NCI-H128 (cell line): ENCODE measurements at regions not wholly inside any gene's neighbourhood (a gene's known extent, or its start where the extent isn't known, plus 50 kb on each side); places are given as distances from the start of the nearest gene placed in this dataset.
"Not testable (repeated sequence)": the region's sequence is repeated elsewhere in the genome, so short reads cannot be mapped to it uniquely, and the experiment has no call there.

Source experiments
- DNase-seq: peaks from one replicate; lab custom pipeline; 2025; ENCODE audit not compliant: unreplicated experiment; lab: John Stamatoyannopoulos, UW

GRCh38 chr14:30064454-30064853 is 136.8 kb upstream of the PRKD1 start:
- DNase-seq = no peak

GRCh38 chr14:30069536-30069935 is 141.9 kb upstream of the PRKD1 start:
- DNase-seq = no peak

GRCh38 chr14:30072454-30072853 is 144.8 kb upstream of the PRKD1 start:
- not testable (repeated sequence) for DNase-seq

GRCh38 chr14:30077946-30078345 is 150.3 kb upstream of the PRKD1 start:
- no peak for DNase-seq

- DNase-seq = no peak
Measured at GRCh38 chr14:30078811-30079402, 151.3 kb upstream of the PRKD1 start.

GRCh38 chr14:30082486-30082885 is 154.8 kb upstream of the PRKD1 start:
- DNase-seq = no peak

GRCh38 chr14:30084811-30085210 is 157.2 kb upstream of the PRKD1 start:
- no peak for DNase-seq

GRCh38 chr14:30085943-30086342 is 158.3 kb upstream of the PRKD1 start:
- no peak for DNase-seq

- no peak for DNase-seq
Measured at GRCh38 chr14:30088620-30089019, 161.0 kb upstream of the PRKD1 start.

GRCh38 chr14:30108975-30109700 is 181.5 kb upstream of the PRKD1 start:
- no peak for DNase-seq

GRCh38 chr14:30114051-30114450 is 186.4 kb upstream of the PRKD1 start:
- no peak for DNase-seq

- no peak for DNase-seq
Measured at GRCh38 chr14:30115756-30116155, 188.1 kb upstream of the PRKD1 start.

- no peak for DNase-seq
Measured at GRCh38 chr14:30118992-30119640, 191.5 kb upstream of the PRKD1 start.

- DNase-seq = no peak
Measured at GRCh38 chr14:30125322-30125979, 197.8 kb upstream of the PRKD1 start.

GRCh38 chr14:30129807-30130206 is 202.2 kb upstream of the PRKD1 start:
- DNase-seq = no peak

- no peak for DNase-seq
Measured at GRCh38 chr14:30131581-30132097, 204.0 kb upstream of the PRKD1 start.

- no peak for DNase-seq
Measured at GRCh38 chr14:30132196-30132595, 204.5 kb upstream of the PRKD1 start.

GRCh38 chr14:30134936-30135335 is 207.3 kb upstream of the PRKD1 start:
- DNase-seq = no peak

GRCh38 chr14:30138567-30138966 is 210.9 kb upstream of the PRKD1 start:
- no peak for DNase-seq

GRCh38 chr14:30142216-30142615 is 214.6 kb upstream of the PRKD1 start:
- no peak for DNase-seq

GRCh38 chr14:30143627-30144026 is 216.0 kb upstream of the PRKD1 start:
- no peak for DNase-seq

- no peak for DNase-seq
Measured at GRCh38 chr14:30153717-30154116, 226.1 kb upstream of the PRKD1 start.
